HEK293 (cell line): ENCODE measurements at regions not wholly inside any gene's neighbourhood (a gene's known extent, or its start where the extent isn't known, plus 50 kb on each side); places are given as distances from the start of the nearest gene placed in this dataset.

Source experiments
- CTCF ChIP-seq: fragments of 450-650 bp; formaldehyde crosslinking; IDR thresholded peaks from 2 replicates; pipeline ENCODE4 v1.5.1; 2016; ENCODE audit warnings: missing biosample characterization, missing genetic modification characterization
- HOXD13 ChIP-seq: sonication (generic); formaldehyde crosslinking; IDR thresholded peaks from 2 replicates; pipeline ENCODE4 v1.8.0; 2022; ENCODE audit warnings: missing genetic modification reagents, borderline replicate concordance
- KLF9 ChIP-seq: fragments of 450-650 bp; formaldehyde crosslinking; IDR thresholded peaks from 2 replicates; pipeline ENCODE4 v1.5.1; 2016; ENCODE audit warnings: missing biosample characterization, missing genetic modification characterization, low read depth
- MEIS1 ChIP-seq: sonication (generic); formaldehyde crosslinking; IDR thresholded peaks from 2 replicates; pipeline ENCODE4 v1.8.1; 2022; ENCODE audit warnings: missing genetic modification reagents, mild to moderate bottlenecking, borderline replicate concordance
- SETDB1 ChIP-seq: IDR thresholded peaks from one replicate; pipeline ENCODE4 v1.6.1; 2017; ENCODE audit warnings: mild to moderate bottlenecking, low read length, moderate library complexity, mixed read lengths; ENCODE audit not compliant: insufficient read length
- SP2 ChIP-seq: fragments of 450-650 bp; formaldehyde crosslinking; IDR thresholded peaks from 2 replicates; pipeline ENCODE4 v1.5.1; 2016; ENCODE audit warnings: missing biosample characterization, missing genetic modification characterization
- SP7 ChIP-seq: fragments of 450-650 bp; formaldehyde crosslinking; IDR thresholded peaks from 2 replicates; pipeline ENCODE4 v1.5.1; 2016; ENCODE audit warnings: missing biosample characterization, missing genetic modification characterization
- ZBTB11 ChIP-seq: fragments of 450-650 bp; formaldehyde crosslinking; conservative IDR thresholded peaks from 2 replicates; pipeline ENCODE4 v1.5.1; 2016; ENCODE audit warnings: low read depth, missing biosample characterization, missing genetic modification characterization
- ZBTB48 ChIP-seq: fragments of 450-650 bp; formaldehyde crosslinking; IDR thresholded peaks from 2 replicates; pipeline ENCODE4 v1.5.1; 2016; ENCODE audit warnings: missing biosample characterization, missing genetic modification characterization
- ZNF18 ChIP-seq: fragments of 450-650 bp; formaldehyde crosslinking; IDR thresholded peaks from 2 replicates; pipeline ENCODE4 v1.5.1; 2016; ENCODE audit warnings: missing biosample characterization, missing genetic modification characterization
- ZNF513 ChIP-seq: fragments of 450-650 bp; IDR thresholded peaks from 2 replicates; pipeline ENCODE4 v1.5.1; 2018; ENCODE audit warnings: missing biosample characterization, missing genetic modification characterization
- ZNF645 ChIP-seq: fragments of 450-650 bp; formaldehyde crosslinking; IDR thresholded peaks from 2 replicates; pipeline ENCODE4; 2016; ENCODE audit warnings: missing biosample characterization, missing genetic modification characterization
- ZNF768 ChIP-seq: fragments of 450-650 bp; formaldehyde crosslinking; IDR thresholded peaks from 2 replicates; pipeline ENCODE4 v1.5.1; 2018; ENCODE audit warnings: missing biosample characterization, mild to moderate bottlenecking, missing genetic modification characterization
- ZSCAN5A ChIP-seq: fragments of 450-650 bp; formaldehyde crosslinking; IDR thresholded peaks from 2 replicates; pipeline ENCODE4 v1.5.1; 2016; ENCODE audit warnings: missing biosample characterization, missing genetic modification characterization

GRCh38 chr14:62645649-62646048 is 399.6 kb downstream of the KCNH5 start:
- TF ChIP-seq CTCF (no peak), ZBTB11 (tag by site-specific recombination) (no peak), ZNF18 (no peak), ZNF513 (tag by site-specific recombination) (no peak), ZSCAN5A (tag by site-specific recombination) (no peak), ZNF768 (tag by site-specific recombination) (no peak), KLF9 (tag by site-specific recombination) (no peak), MEIS1 (no peak), HOXD13 (CRISPR knock-in tag) (no peak), SP7 (tag by site-specific recombination) (no peak), SETDB1 (no peak), ZBTB48 (no peak), ZNF645 (tag by site-specific recombination) (no peak), SP2 (tag by site-specific recombination) (no peak)
